SU-DHL-6 (cell line): ENCODE measurements at regions not wholly inside any gene's neighbourhood (a gene's known extent, or its start where the extent isn't known, plus 50 kb on each side); places are given as distances from the start of the nearest gene placed in this dataset.

Experiments used
- H2AFZ ChIP-seq: fragments of 200-600 bp; sonication (generic); 2 replicates; pipeline ENCODE4 v1.6.1; 2014; ENCODE audit warnings: low read depth, mild to moderate bottlenecking, moderate library complexity, mixed read lengths, antibody characterized with exemption, low read length; ENCODE audit not compliant: severe bottlenecking
- H3F3A ChIP-seq: fragments of 200-600 bp; shearing (Covaris generic); 2 replicates; pipeline ENCODE4 v1.6.0; 2016; ENCODE audit warnings: antibody characterized with exemption, mild to moderate bottlenecking; ENCODE audit not compliant: insufficient read depth
- H3K27ac ChIP-seq: fragments of 200-600 bp; sonication (generic); 2 replicates; pipeline ENCODE4 v1.5.1; 2016; ENCODE audit warnings: low read depth, mild to moderate bottlenecking, low read length, moderate library complexity, mixed read lengths
- H3K27me3 ChIP-seq: fragments of 200-600 bp; sonication (generic), shearing (Covaris generic); 2 replicates; pipeline ENCODE4 v1.6.0; 2014; ENCODE audit warnings: mild to moderate bottlenecking, low read length
- H3K36me3 ChIP-seq: fragments of 200-600 bp; sonication (generic); 2 replicates; pipeline ENCODE4 v1.6.1; 2014; ENCODE audit warnings: mild to moderate bottlenecking, low read length, mixed read lengths
- H3K4me2 ChIP-seq: fragments of 300-600, 200-600 bp; shearing (Covaris generic), sonication (generic); 2 replicates; pipeline ENCODE4 v1.6.0; 2014; ENCODE audit warnings: low read length, low read depth, mild to moderate bottlenecking; ENCODE audit not compliant: poor library complexity, severe bottlenecking
- H3K4me3 ChIP-seq: fragments of 200-600 bp; sonication (generic); 2 replicates; pipeline ENCODE4 v1.5.1; 2014; ENCODE audit warnings: antibody characterized with exemption, low read length, mild to moderate bottlenecking, mixed read lengths; ENCODE audit not compliant: insufficient read depth, poor library complexity, severe bottlenecking
- H3K79me2 ChIP-seq: fragments of 200-600 bp; sonication (generic); 2 replicates; pipeline ENCODE4 v1.6.1; 2014; ENCODE audit warnings: mild to moderate bottlenecking, low read length, moderate library complexity; ENCODE audit not compliant: insufficient read depth
- H3K9ac ChIP-seq: fragments of 200-600 bp; sonication (generic); 2 replicates; pipeline ENCODE4 v1.7.0; 2014; ENCODE audit warnings: mild to moderate bottlenecking, low read length
- H3K9me2 ChIP-seq: fragments of 200-600 bp; sonication (generic); replicated peaks from 2 replicates; pipeline ENCODE4 v1.6.1; 2014; ENCODE audit warnings: low read length; ENCODE audit not compliant: insufficient read depth
- H3K9me3 ChIP-seq: fragments of 200-600 bp; sonication (generic); 2 replicates; pipeline ENCODE4 v1.6.1; 2014; ENCODE audit warnings: low read length, mixed read lengths; ENCODE audit not compliant: insufficient read depth
- H4K20me1 ChIP-seq: fragments of 200-600 bp; sonication (generic); 2 replicates; pipeline ENCODE4 v1.6.1; 2014; ENCODE audit warnings: low read depth, mild to moderate bottlenecking, antibody characterized with exemption, low read length, moderate library complexity, mixed read lengths
- CTCF ChIP-seq: fragments of 200-600 bp; sonication (generic); IDR thresholded peaks from one replicate; pipeline ENCODE4 v1.5.1; 2017; ENCODE audit warnings: antibody characterized with exemption, mild to moderate bottlenecking, low read length, moderate library complexity; ENCODE audit not compliant: insufficient read depth, poor library complexity, severe bottlenecking
- EZH2phosphoT487 ChIP-seq: fragments of 200-600 bp; sonication (generic), shearing (Covaris generic); conservative IDR thresholded peaks from 2 replicates; pipeline ENCODE4 v1.6.1; 2018; ENCODE audit warnings: mild to moderate bottlenecking, antibody characterized with exemption, low read length, moderate library complexity, mixed read lengths

GRCh38 chr4:124535003-124535402 lies 177.5 kb downstream of the ANKRD50 start:
- no peak overlapping the region for H3K9ac ChIP-seq

GRCh38 chr4:124536946-124537345 lies 175.6 kb downstream of the ANKRD50 start:
- Histone ChIP-seq H4K20me1 (no peaks in the 10 kb centered on the region), H3K4me3 (no peak overlapping the region), H3K36me3 (no peaks in the 10 kb centered on the region), H3F3A (no peaks in the 10 kb centered on the region), H3K9ac (no peak overlapping the region), H3K27ac (no peak overlapping the region), H2AFZ (no peak overlapping the region), H3K27me3 (no peaks in the 10 kb centered on the region), H3K79me2 (no peaks in the 10 kb centered on the region), H3K9me2 (no peaks in the 10 kb centered on the region), H3K4me2 (no peak overlapping the region), H3K9me3 (no peaks in the 10 kb centered on the region)
- no peak for TF ChIP-seq EZH2phosphoT487
- TF ChIP-seq CTCF, result no peak

More at GRCh38 chr4:124535003-124535402, 177.5 kb downstream of the ANKRD50 start:
- H3K36me3 ChIP-seq, result no peaks in the 10 kb centered on the region
- H3K27ac ChIP-seq, result no peak overlapping the region
- no peak overlapping the region for H3K4me2 ChIP-seq
- H2AFZ ChIP-seq, result no peak overlapping the region
- no peaks in the 10 kb centered on the region for H3K9me3 ChIP-seq
- H3K79me2 ChIP-seq, result no peaks in the 10 kb centered on the region
- no peaks in the 10 kb centered on the region for H3K9me2 ChIP-seq
- no peaks in the 10 kb centered on the region for H3K27me3 ChIP-seq
- no peak overlapping the region for H3K4me3 ChIP-seq
- no peaks in the 10 kb centered on the region for H3F3A ChIP-seq
- TF ChIP-seq CTCF, result no peak
- no peak for TF ChIP-seq EZH2phosphoT487
- no peaks in the 10 kb centered on the region for H4K20me1 ChIP-seq

- H3K27me3 ChIP-seq, result no peaks in the 10 kb centered on the region
- TF ChIP-seq EZH2phosphoT487 (no peak), CTCF (no peak)
- H3K9me2 ChIP-seq, result no peaks in the 10 kb centered on the region
- H3K4me3 ChIP-seq, result no peak overlapping the region
- no peak overlapping the region for H2AFZ ChIP-seq
- no peaks in the 10 kb centered on the region for H4K20me1 ChIP-seq
- H3K79me2 ChIP-seq, result no peaks in the 10 kb centered on the region
- no peaks in the 10 kb centered on the region for H3F3A ChIP-seq
- H3K36me3 ChIP-seq, result no peaks in the 10 kb centered on the region
- no peak overlapping the region for H3K4me2 ChIP-seq
- H3K9ac ChIP-seq, result no peak overlapping the region
- H3K27ac ChIP-seq, result no peak overlapping the region
- no peaks in the 10 kb centered on the region for H3K9me3 ChIP-seq
Measured at GRCh38 chr4:124537971-124538370, 174.6 kb downstream of the ANKRD50 start.
